GM21447 (cell line): ENCODE measurements at regions not wholly inside any gene's neighbourhood (a gene's known extent, or its start where the extent isn't known, plus 50 kb on each side); places are given as distances from the start of the nearest gene placed in this dataset.

ENCODE experiments used
- ATAC-seq: cut with Tn5 transposase; IDR thresholded peaks from one replicate; pipeline ENCODE4 v1.9.1; 2021; ENCODE audit not compliant: unreplicated experiment

- no peak for ATAC-seq
Observed at GRCh38 chr14:84167026-84167425, 1362.9 kb upstream of the FLRT2 start.

- no peak for ATAC-seq
Observed at GRCh38 chr14:84180336-84180735, 1349.6 kb upstream of the FLRT2 start.

GRCh38 chr14:84181072-84181471 lies 1348.9 kb upstream of the FLRT2 start:
- ATAC-seq: no peak

- ATAC-seq: no peak
Observed at GRCh38 chr14:84195514-84195913, 1334.4 kb upstream of the FLRT2 start.

GRCh38 chr14:84197704-84198103 lies 1332.2 kb upstream of the FLRT2 start:
- ATAC-seq: no peak

GRCh38 chr14:84202486-84202885 lies 1327.5 kb upstream of the FLRT2 start:
- no peak for ATAC-seq

GRCh38 chr14:84203896-84204295 lies 1326.0 kb upstream of the FLRT2 start:
- no peak for ATAC-seq

- ATAC-seq: no peak
Observed at GRCh38 chr14:84208451-84208850, 1321.5 kb upstream of the FLRT2 start.

- no peak for ATAC-seq
Observed at GRCh38 chr14:84209031-84209430, 1320.9 kb upstream of the FLRT2 start.

GRCh38 chr14:84217066-84217465 lies 1312.9 kb upstream of the FLRT2 start:
- no peak for ATAC-seq

GRCh38 chr14:84225268-84225667 lies 1304.7 kb upstream of the FLRT2 start:
- no peak for ATAC-seq

GRCh38 chr14:84228702-84229101 lies 1301.2 kb upstream of the FLRT2 start:
- ATAC-seq: no peak

- no peak for ATAC-seq
Observed at GRCh38 chr14:84234281-84234680, 1295.7 kb upstream of the FLRT2 start.

- ATAC-seq: no peak
Observed at GRCh38 chr14:84236290-84236689, 1293.7 kb upstream of the FLRT2 start.

- no peak for ATAC-seq
Observed at GRCh38 chr14:84237881-84238280, 1292.1 kb upstream of the FLRT2 start.

GRCh38 chr14:84247693-84248092 lies 1282.3 kb upstream of the FLRT2 start:
- ATAC-seq: no peak

- no peak for ATAC-seq
Observed at GRCh38 chr14:84250893-84251292, 1279.1 kb upstream of the FLRT2 start.

GRCh38 chr14:84251411-84252115 lies 1278.4 kb upstream of the FLRT2 start:
- ATAC-seq: no peak

GRCh38 chr14:84252706-84253105 lies 1277.2 kb upstream of the FLRT2 start:
- ATAC-seq: no peak

- ATAC-seq: no peak
Observed at GRCh38 chr14:84253326-84253725, 1276.6 kb upstream of the FLRT2 start.

- ATAC-seq: no peak
Observed at GRCh38 chr14:84254290-84254689, 1275.7 kb upstream of the FLRT2 start.

- ATAC-seq: no peak
Observed at GRCh38 chr14:84262932-84263331, 1267.0 kb upstream of the FLRT2 start.

GRCh38 chr14:84272290-84272721 lies 1257.6 kb upstream of the FLRT2 start:
- no peak for ATAC-seq
